PC-3 (cell line): ENCODE measurements at regions not wholly inside any gene's neighbourhood (a gene's known extent, or its start where the extent isn't known, plus 50 kb on each side); places are given as distances from the start of the nearest gene placed in this dataset.

Source experiments
- ATAC-seq: fragments of 200-7000 bp; cut with Tn5 transposase; 2 replicates; pipeline ENCODE4 v1.9.1; 2020; ENCODE audit warnings: mild to moderate bottlenecking, moderate library complexity
- BruUV-seq: library from RNA; stranded (reverse); fragments of 400-500 nt; replicated peaks from 2 replicates; lab custom pipeline; 2021; lab: Mats Ljungman, UMichigan
- CTCF ChIA-PET: fragments of 300-600 bp; sonication (Branson Sonifier 250); formaldehyde crosslinking; loops from one replicate; lab custom pipeline; 2022; ENCODE audit warnings: antibody characterized with exemption; lab: Charles Lee
- POLR2A ChIA-PET: fragments of 300-600 bp; sonication (Branson Sonifier 250); formaldehyde crosslinking; loops from one replicate; lab custom pipeline; 2022; ENCODE audit warnings: antibody characterized with exemption; ENCODE audit not compliant: unreplicated experiment; lab: Charles Lee
- DNase-seq: peaks from one replicate; pipeline ENCODE4 v3.0.0-alpha.2; 2015
- H2AFZ ChIP-seq: fragments of 300-600 bp; sonication (generic); 2 replicates; pipeline ENCODE4 v1.6.0; 2016; ENCODE audit warnings: antibody characterized with exemption, low read length
- H3F3A ChIP-seq: fragments of 300-600 bp; sonication (generic); one replicate; pipeline ENCODE4 v1.6.0; 2017; ENCODE audit warnings: antibody characterized with exemption, low read length, control low read depth, mild to moderate bottlenecking; ENCODE audit not compliant: unreplicated experiment
- H3K27ac ChIP-seq: fragments of 300-600 bp; sonication (generic); 2 replicates; pipeline ENCODE4 v1.5.1; 2016; ENCODE audit warnings: mild to moderate bottlenecking, low read length
- H3K27me3 ChIP-seq: fragments of 300-600 bp; sonication (generic); 2 replicates; pipeline ENCODE4 v1.6.1; 2016; ENCODE audit warnings: low read length, mixed read lengths
- H3K36me3 ChIP-seq: fragments of 300-600 bp; sonication (generic); 2 replicates; pipeline ENCODE4 v1.6.1; 2016; ENCODE audit warnings: low read depth, mixed run types, low read length, mixed read lengths
- H3K4me1 ChIP-seq: fragments of 300-600 bp; sonication (generic); 2 replicates; pipeline ENCODE4 v1.5.1; 2016; ENCODE audit warnings: low read length; ENCODE audit not compliant: insufficient read depth
- H3K4me2 ChIP-seq: fragments of 300-600 bp; sonication (generic); 2 replicates; pipeline ENCODE4 v1.6.0; 2016; ENCODE audit warnings: low read length
- H3K4me3 ChIP-seq: fragments of 300-600 bp; sonication (generic); 2 replicates; pipeline ENCODE4 v1.5.1; 2016; ENCODE audit warnings: mild to moderate bottlenecking, low read length, mixed read lengths
- H3K79me2 ChIP-seq: fragments of 300-600 bp; sonication (generic); 2 replicates; pipeline ENCODE4 v1.6.1; 2017; ENCODE audit warnings: low read length, mixed read lengths
- H3K9ac ChIP-seq: fragments of 300-600 bp; sonication (generic); 2 replicates; pipeline ENCODE4 v1.6.0; 2016; ENCODE audit warnings: mild to moderate bottlenecking, low read length
- H3K9me2 ChIP-seq: fragments of 300-600 bp; sonication (generic); replicated peaks from 2 replicates; pipeline ENCODE4 v1.6.1; 2016; ENCODE audit warnings: mixed run types, low read length, mixed read lengths
- H3K9me3 ChIP-seq: fragments of 300-600 bp; sonication (generic); 2 replicates; pipeline ENCODE4 v1.6.1; 2016; ENCODE audit warnings: low read length, mixed read lengths
- H4K20me1 ChIP-seq: fragments of 300-600 bp; sonication (generic); 2 replicates; pipeline ENCODE4 v1.6.1; 2016; ENCODE audit warnings: low read length, mixed read lengths
- CTCF ChIP-seq: fragments of 300-600 bp; sonication (generic); conservative IDR thresholded peaks from 2 replicates; pipeline ENCODE4 v1.5.1; 2017; ENCODE audit warnings: antibody characterized with exemption, low read depth, mild to moderate bottlenecking, low read length
- EZH2 ChIP-seq: fragments of 300-600 bp; sonication (generic); IDR thresholded peaks from one replicate; pipeline ENCODE4 v1.6.1; 2017; ENCODE audit warnings: antibody characterized with exemption, mild to moderate bottlenecking, low read length; ENCODE audit not compliant: unreplicated experiment
- EZH2phosphoT487 ChIP-seq: fragments of 300-600 bp; sonication (generic); IDR thresholded peaks from 2 replicates; pipeline ENCODE4 v1.6.1; 2018; ENCODE audit warnings: mild to moderate bottlenecking, antibody characterized with exemption, low read length, borderline replicate concordance
- intact Hi-C: fragments of 100-400 bp; cut with micrococcal nuclease; formaldehyde crosslinking; loops from 2 replicates; pipeline ENCODE4 v1.9.0; 2023

GRCh38 chr3:144413068-144413467 lies 441.4 kb downstream of the DIPK2A start:
- intact Hi-C loops, result no loop called here
- H3K4me2 ChIP-seq, result no peak overlapping the region
- no peaks in the 10 kb centered on the region for H3K36me3 ChIP-seq
- ChIA-PET POLR2A (interaction anchor here (0.6 kb wide), 1 partner anchor 239 kb away, joined by 3 read pairs; no protein-coding TSS in a partner anchor), CTCF (no interaction called here)
- BruUV-seq, result no TSS peak
- H3K9ac ChIP-seq, result no peak overlapping the region
- H3K27me3 ChIP-seq, result no peaks in the 10 kb centered on the region
- no peak for DNase-seq
- H3K27ac ChIP-seq, result no peak overlapping the region
- no peaks in the 10 kb centered on the region for H4K20me1 ChIP-seq
- H3K9me2 ChIP-seq, result no peaks in the 10 kb centered on the region
- no peaks in the 10 kb centered on the region for H3K9me3 ChIP-seq
- no peaks in the 10 kb centered on the region for H3K79me2 ChIP-seq
- no peak for ATAC-seq
- H3K4me3 ChIP-seq, result no peak overlapping the region
- no peaks in the 10 kb centered on the region for H3K4me1 ChIP-seq
- no peak overlapping the region for H2AFZ ChIP-seq
- TF ChIP-seq EZH2phosphoT487 (no peak), EZH2 (no peak), CTCF (no peak)
- no peaks in the 10 kb centered on the region for H3F3A ChIP-seq

DNA sequence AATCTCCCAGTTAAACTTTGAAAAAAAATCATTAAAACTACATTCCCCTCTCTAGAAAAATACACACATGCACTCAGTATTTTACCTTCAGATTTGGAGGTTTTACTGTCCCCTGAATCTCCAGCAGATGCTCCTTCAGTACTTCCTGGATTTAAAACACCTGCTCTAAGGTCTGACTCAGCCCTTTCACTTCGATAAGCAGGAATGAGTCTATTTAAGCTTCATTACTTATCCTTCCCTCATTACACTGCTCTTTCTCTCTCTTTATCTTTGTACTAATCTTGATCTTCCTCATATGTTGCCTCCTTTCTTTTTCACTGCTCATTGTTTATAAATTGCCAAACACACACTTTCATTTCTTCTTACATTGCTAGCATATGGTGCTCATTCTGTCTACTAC lies 443.9 kb downstream of the DIPK2A start:
- Histone ChIP-seq H3K27ac (no peak overlapping the region), H3K4me1 (no peaks in the 10 kb centered on the region), H3K79me2 (no peaks in the 10 kb centered on the region), H3K4me2 (no peak overlapping the region), H3K36me3 (no peaks in the 10 kb centered on the region), H3K9ac (no peak overlapping the region), H3K4me3 (no peak overlapping the region), H4K20me1 (no peaks in the 10 kb centered on the region), H3F3A (no peaks in the 10 kb centered on the region), H3K27me3 (no peaks in the 10 kb centered on the region), H3K9me2 (no peaks in the 10 kb centered on the region), H3K9me3 (no peaks in the 10 kb centered on the region), H2AFZ (no peak overlapping the region)
- DNase-seq, result no peak
- CTCF ChIA-PET, result no interaction called here
- POLR2A ChIA-PET, result no interaction called here
- no TSS peak for BruUV-seq
- no peak for ATAC-seq
- no peak for TF ChIP-seq EZH2phosphoT487
- no peak for TF ChIP-seq CTCF
- TF ChIP-seq EZH2, result no peak
- intact Hi-C loops, result no loop called here

GRCh38 chr3:144424606-144425005 lies 453.0 kb downstream of the DIPK2A start:
- no peak overlapping the region for H3K27ac ChIP-seq
- no peaks in the 10 kb centered on the region for H4K20me1 ChIP-seq
- ATAC-seq (no peak), DNase-seq (peak; percentile 25)
- TF ChIP-seq CTCF (no peak), EZH2 (no peak), EZH2phosphoT487 (no peak)
- H3K9ac ChIP-seq, result no peak overlapping the region
- no peak overlapping the region for H3K4me3 ChIP-seq
- H3K4me1 ChIP-seq, result peaks cover 5% of the 10 kb centered on the region; the same call in 1 of the 2 replicates
- no TSS peak for BruUV-seq
- no peak overlapping the region for H3K4me2 ChIP-seq
- H3K36me3 ChIP-seq, result no peaks in the 10 kb centered on the region
- no peak overlapping the region for H2AFZ ChIP-seq
- ChIA-PET CTCF (no interaction called here), POLR2A (interaction anchor here (0.7 kb wide), 1 partner anchor 449 kb away, joined by 3 read pairs; no protein-coding TSS in a partner anchor)
- H3K9me2 ChIP-seq, result no peaks in the 10 kb centered on the region
- no peaks in the 10 kb centered on the region for H3K9me3 ChIP-seq
- H3F3A ChIP-seq, result no peaks in the 10 kb centered on the region
- H3K27me3 ChIP-seq, result no peaks in the 10 kb centered on the region
- H3K79me2 ChIP-seq, result no peaks in the 10 kb centered on the region
- intact Hi-C loops, result no loop called here
